ENCODE measurements at regions not wholly inside any gene's neighbourhood (a gene's known extent, or its start where the extent isn't known, plus 50 kb on each side); places are given as distances from the start of the nearest gene placed in this dataset.

DNA sequence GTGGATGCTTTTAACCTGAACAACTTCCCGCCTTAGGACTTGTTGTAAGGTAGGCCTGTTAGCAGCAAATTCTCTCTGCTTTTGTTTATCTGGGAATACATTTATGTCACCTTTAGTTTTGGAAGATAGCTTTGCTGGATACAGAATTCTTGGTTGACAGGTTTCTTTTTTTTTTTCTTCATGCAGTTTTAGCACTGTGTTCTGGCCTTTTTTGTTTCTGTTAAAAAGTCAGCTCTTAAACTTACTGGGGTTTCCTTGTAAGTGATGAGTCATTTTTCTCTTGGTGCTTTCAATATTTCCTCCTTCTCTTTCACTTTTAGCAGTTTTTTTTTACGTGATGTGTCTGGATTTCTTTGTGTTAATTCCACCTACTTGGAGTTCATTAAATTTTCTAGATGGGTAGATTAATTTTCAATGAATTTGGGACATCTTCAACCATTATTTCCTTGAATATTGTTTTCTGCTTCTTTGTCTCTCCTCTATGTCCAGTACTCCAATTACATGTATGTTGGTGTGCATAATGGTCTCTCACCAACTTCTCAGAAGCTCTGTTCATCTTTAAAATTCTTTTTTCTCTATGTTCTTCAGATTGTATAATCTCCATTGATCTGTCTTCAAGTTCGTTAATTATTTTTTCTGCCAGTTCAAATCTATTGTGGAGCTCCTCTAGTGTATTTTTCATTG lies 188.2 kb upstream of the ZNF536 start (continued):
- TF ChIP-seq, protein P1, sequence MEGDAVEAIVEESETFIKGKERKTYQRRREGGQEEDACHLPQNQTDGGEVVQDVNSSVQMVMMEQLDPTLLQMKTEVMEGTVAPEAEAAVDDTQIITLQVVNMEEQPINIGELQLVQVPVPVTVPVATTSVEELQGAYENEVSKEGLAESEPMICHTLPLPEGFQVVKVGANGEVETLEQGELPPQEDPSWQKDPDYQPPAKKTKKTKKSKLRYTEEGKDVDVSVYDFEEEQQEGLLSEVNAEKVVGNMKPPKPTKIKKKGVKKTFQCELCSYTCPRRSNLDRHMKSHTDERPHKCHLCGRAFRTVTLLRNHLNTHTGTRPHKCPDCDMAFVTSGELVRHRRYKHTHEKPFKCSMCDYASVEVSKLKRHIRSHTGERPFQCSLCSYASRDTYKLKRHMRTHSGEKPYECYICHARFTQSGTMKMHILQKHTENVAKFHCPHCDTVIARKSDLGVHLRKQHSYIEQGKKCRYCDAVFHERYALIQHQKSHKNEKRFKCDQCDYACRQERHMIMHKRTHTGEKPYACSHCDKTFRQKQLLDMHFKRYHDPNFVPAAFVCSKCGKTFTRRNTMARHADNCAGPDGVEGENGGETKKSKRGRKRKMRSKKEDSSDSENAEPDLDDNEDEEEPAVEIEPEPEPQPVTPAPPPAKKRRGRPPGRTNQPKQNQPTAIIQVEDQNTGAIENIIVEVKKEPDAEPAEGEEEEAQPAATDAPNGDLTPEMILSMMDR (tag by site-specific recombination; IDR thresholded peaks at IDR 0.05): no peak

DNA sequence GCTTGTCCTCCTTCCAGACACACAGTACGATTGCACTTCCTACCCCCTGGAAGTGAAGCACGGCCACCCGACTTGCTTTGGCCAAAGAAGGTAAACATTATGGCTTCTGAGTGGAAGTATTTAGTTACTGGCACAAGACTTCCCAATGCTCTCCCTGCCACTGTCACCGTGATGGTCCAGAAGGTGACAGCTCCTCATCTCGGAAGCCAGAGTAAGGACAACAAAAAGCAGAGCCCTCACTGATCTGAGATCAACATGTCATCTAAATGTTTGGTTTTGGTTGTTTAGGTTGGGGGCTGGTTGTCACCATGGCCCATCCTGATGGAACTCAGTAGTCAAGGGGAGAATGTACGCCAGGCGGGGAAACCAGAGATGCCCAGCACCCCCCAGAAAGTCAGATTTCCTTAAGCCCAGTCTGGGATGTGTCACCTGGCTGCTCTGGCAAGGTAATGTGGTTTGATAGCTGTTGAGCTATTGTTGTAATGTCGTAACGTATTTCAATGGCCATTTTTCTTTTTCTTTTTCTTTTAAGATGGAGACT lies 170.1 kb upstream of the ZNF536 start:
- POLR2A ChIA-PET: interaction anchor here (0.7 kb wide), 1 partner anchor 1163 kb away, joined by 4 read pairs; no protein-coding TSS in a partner anchor
- CTCF ChIA-PET: interaction anchor here (0.6 to 0.9 kb wide), 6 partner anchors 20 to 870 kb away, joined by 3 read pairs; no protein-coding TSS in a partner anchor
- H3K4me3 ChIP-seq (ENCODE audit: low read depth, low read length): no peak overlapping the region
- no peak overlapping the region for H3K27ac ChIP-seq (ENCODE audit: extremely low read depth, low read depth, low read length)
- no peaks in the 10 kb centered on the region; a peak in 1 of 3 replicates for H3K36me3 ChIP-seq (ENCODE audit: control insufficient read depth in 2 of 2, insufficient read depth in 1 of 2, low read length in 2 of 2)
- TF ChIP-seq YY2 (tag by site-specific recombination; IDR thresholded peaks at IDR 0.05) (no peak), ZNF391 (tag by site-specific recombination; IDR thresholded peaks at IDR 0.05; ENCODE audit: borderline replicate concordance, low read depth) (no peak), KLF10 (tag by site-specific recombination; IDR thresholded peaks at IDR 0.05) (no peak), ZNF140 (tag by site-specific recombination; IDR thresholded peaks at IDR 0.05) (no peak), ZNF664 (tag by site-specific recombination; IDR thresholded peaks at IDR 0.05) (no peak), ZNF585B (tag by site-specific recombination; IDR thresholded peaks at IDR 0.05) (no peak), ZNF596 (tag by site-specific recombination; IDR thresholded peaks at IDR 0.05) (no peak), ZFP3 (tag by site-specific recombination; IDR thresholded peaks at IDR 0.05; ENCODE audit: low read depth) (no peak)
- H3K9me3 ChIP-seq (ENCODE audit: control insufficient read depth, insufficient read depth, low read depth, low read length): peaks cover 1% of the 10 kb centered on the region; the same call in 1 of the 2 replicates
- H3K4me1 ChIP-seq (ENCODE audit: control insufficient read depth, insufficient read depth, low read length): no peaks in the 10 kb centered on the region

DNA sequence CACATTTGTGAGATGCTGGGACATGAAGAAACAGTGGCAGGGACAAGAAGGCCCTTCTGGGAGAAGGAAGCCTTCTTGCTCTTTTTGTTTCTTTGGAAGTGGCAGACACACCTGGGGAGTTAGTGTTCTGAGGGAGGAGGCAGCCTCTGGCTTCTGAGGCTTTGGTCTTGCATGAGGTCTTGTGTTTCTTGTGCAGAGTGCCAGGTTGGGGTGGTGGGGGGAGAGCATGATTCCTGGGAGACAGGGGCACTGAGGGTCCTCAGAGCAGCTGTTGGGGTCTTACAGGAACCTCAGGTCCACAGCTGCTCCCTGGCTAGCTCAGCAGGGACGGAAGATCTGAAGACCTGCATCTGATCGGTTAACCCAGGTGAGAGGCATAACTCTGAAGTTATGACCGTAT lies 167.5 kb upstream of the ZNF536 start:
- Histone ChIP-seq H3K4me1 (ENCODE audit: control insufficient read depth, insufficient read depth, low read length) (no peaks in the 10 kb centered on the region), H3K9me3 (ENCODE audit: control insufficient read depth, insufficient read depth, low read depth, low read length) (no peaks in the 10 kb centered on the region), H3K27ac (ENCODE audit: extremely low read depth, low read depth, low read length) (no peak overlapping the region), H3K36me3 (ENCODE audit: control insufficient read depth in 2 of 2, insufficient read depth in 1 of 2, low read length in 2 of 2) (no peaks in the 10 kb centered on the region; a peak in 1 of 3 replicates), H3K4me3 (ENCODE audit: low read depth, low read length) (no peak overlapping the region)
- POLR2A ChIA-PET: no interaction called here
- CTCF ChIA-PET: interaction anchor here (0.5 to 0.7 kb wide), 3 partner anchors 177 to 488 kb away, joined by 3 to 5 read pairs (median 4); no protein-coding TSS in a partner anchor
- no peak for TF ChIP-seq ZNF214 (tag by site-specific recombination; IDR thresholded peaks at IDR 0.05; ENCODE audit: borderline replicate concordance)
- no peak for TF ChIP-seq MZF1 (tag by site-specific recombination; IDR thresholded peaks at IDR 0.05; ENCODE audit: borderline replicate concordance)
- no peak for TF ChIP-seq ZNF561 (tag by site-specific recombination; IDR thresholded peaks at IDR 0.05; ENCODE audit: borderline replicate concordance)
- no peak for TF ChIP-seq HOXC10 (CRISPR knock-in tag; IDR thresholded peaks at IDR 0.05)
- TF ChIP-seq ZNF658 (tag by site-specific recombination; IDR thresholded peaks at IDR 0.05): no peak
- TF ChIP-seq, protein P2, sequence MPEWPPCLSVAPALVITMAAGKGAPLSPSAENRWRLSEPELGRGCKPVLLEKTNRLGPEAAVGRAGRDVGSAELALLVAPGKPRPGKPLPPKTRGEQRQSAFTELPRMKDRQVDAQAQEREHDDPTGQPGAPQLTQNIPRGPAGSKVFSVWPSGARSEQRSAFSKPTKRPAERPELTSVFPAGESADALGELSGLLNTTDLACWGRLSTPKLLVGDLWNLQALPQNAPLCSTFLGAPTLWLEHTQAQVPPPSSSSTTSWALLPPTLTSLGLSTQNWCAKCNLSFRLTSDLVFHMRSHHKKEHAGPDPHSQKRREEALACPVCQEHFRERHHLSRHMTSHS (tag by site-specific recombination; IDR thresholded peaks at IDR 0.05): no peak
- no peak for TF ChIP-seq ZNF202 (tag by site-specific recombination; IDR thresholded peaks at IDR 0.05; ENCODE audit: borderline replicate concordance)
- no peak for TF ChIP-seq ZNF335 (tag by site-specific recombination; conservative IDR thresholded peaks at IDR 0.05)
- TF ChIP-seq ZBTB20 (tag by site-specific recombination; IDR thresholded peaks at IDR 0.05): no peak
- TF ChIP-seq ZNF302 (tag by site-specific recombination; IDR thresholded peaks at IDR 0.05; ENCODE audit: low read depth): no peak
- no peak for TF ChIP-seq GLI4 (tag by site-specific recombination; IDR thresholded peaks at IDR 0.05)
- TF ChIP-seq, protein P3, sequence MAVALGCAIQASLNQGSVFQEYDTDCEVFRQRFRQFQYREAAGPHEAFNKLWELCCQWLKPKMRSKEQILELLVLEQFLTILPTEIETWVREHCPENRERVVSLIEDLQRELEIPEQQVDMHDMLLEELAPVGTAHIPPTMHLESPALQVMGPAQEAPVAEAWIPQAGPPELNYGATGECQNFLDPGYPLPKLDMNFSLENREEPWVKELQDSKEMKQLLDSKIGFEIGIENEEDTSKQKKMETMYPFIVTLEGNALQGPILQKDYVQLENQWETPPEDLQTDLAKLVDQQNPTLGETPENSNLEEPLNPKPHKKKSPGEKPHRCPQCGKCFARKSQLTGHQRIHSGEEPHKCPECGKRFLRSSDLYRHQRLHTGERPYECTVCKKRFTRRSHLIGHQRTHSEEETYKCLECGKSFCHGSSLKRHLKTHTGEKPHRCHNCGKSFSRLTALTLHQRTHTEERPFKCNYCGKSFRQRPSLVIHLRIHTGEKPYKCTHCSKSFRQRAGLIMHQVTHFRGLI (tag by site-specific recombination; IDR thresholded peaks at IDR 0.05): no peak
- no peak for TF ChIP-seq ZNF2 (tag by site-specific recombination; IDR thresholded peaks at IDR 0.05)
- TF ChIP-seq PRDM1 (tag by site-specific recombination; IDR thresholded peaks at IDR 0.05): no peak
